Upper lobe of left lung (tissue), 4 donors: ENCODE measurements at regions not wholly inside any gene's neighbourhood (a gene's known extent, or its start where the extent isn't known, plus 50 kb on each side); places are given as distances from the start of the nearest gene placed in this dataset.

Experiments
- CTCF ChIP-seq, 6 experiments: fragments of 450-650 bp in 4 of 6; fragments of 200-600 bp in 2 of 6; sonication (generic) in 2 of 6; IDR thresholded peaks; one replicate each; pipeline ENCODE4 v1.5.1; 2016 to 2019; ENCODE audit warnings: antibody characterized with exemption in 6 of 6
- POLR2A ChIP-seq, 4 donors: fragments of 450-650 bp; IDR thresholded peaks; one replicate each; pipeline ENCODE4 v1.5.1; 2016 to 2017; ENCODE audit warnings: antibody characterized with exemption in 4 of 4, mild to moderate bottlenecking in 2 of 4
- POLR2AphosphoS5 ChIP-seq, 2 donors: sonication (generic); formaldehyde crosslinking; IDR thresholded peaks; one replicate each; pipeline ENCODE4 v1.5.1; 2017; ENCODE audit warnings: antibody characterized with exemption in 2 of 2

DNA sequence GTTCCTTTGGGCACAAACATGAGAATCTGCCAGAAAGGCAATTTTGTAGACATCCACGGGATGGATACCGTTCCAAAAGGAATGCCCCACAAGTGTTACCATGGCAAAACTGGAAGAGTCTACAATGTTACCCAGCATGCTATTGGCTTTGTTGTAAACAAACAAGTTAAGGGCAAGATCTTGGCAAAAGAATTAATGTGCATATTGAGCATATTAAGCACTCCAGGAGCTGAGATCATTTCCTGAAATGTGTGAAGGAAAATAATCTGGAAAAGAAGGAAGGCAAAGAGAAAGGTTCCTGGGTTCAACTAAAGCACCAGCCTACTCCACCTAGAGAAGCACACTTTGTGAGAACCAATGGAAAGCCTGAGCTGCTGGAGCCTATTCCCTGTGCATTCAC is 103.9 kb upstream of the ARG1 start:
- TF ChIP-seq CTCF (IDR thresholded peaks at IDR 0.05), result no peak
- no peak for TF ChIP-seq POLR2A (IDR thresholded peaks at IDR 0.05)
- no peak for TF ChIP-seq POLR2AphosphoS5 (IDR thresholded peaks at IDR 0.05)
